Fibroblast of villous mesenchyme (primary cell): ENCODE measurements at regions not wholly inside any gene's neighbourhood (a gene's known extent, or its start where the extent isn't known, plus 50 kb on each side); places are given as distances from the start of the nearest gene placed in this dataset.

Source experiments
- DNase-seq: peaks from one replicate; pipeline ENCODE4 v3.0.0-alpha.2; 2010; ENCODE audit warnings: low read depth
- H3K4me3 ChIP-seq: 2 replicates; pipeline ENCODE4 v1.5.1; 2011; ENCODE audit warnings: low read depth, mild to moderate bottlenecking, low read length
- CTCF ChIP-seq: IDR thresholded peaks from 2 replicates; pipeline ENCODE4 v1.5.1; 2012; ENCODE audit warnings: low read depth, mild to moderate bottlenecking, low read length; ENCODE audit not compliant: insufficient read depth

- TF ChIP-seq CTCF = no peak
- no peak for DNase-seq
- no peak overlapping the region for H3K4me3 ChIP-seq
Observed at GRCh38 chr10:7098160-7098762, 312.6 kb downstream of the SFMBT2 start.

GRCh38 chr10:7094781-7095180, 316.1 kb downstream of the SFMBT2 start:
- no peak for DNase-seq
- no peak for TF ChIP-seq CTCF

GRCh38 chr10:7093368-7093767, 317.5 kb downstream of the SFMBT2 start:
- no peak for TF ChIP-seq CTCF
- H3K4me3 ChIP-seq = no peak overlapping the region
- DNase-seq = no peak

More at GRCh38 chr10:7094781-7095180, 316.1 kb downstream of the SFMBT2 start:
- H3K4me3 ChIP-seq = no peak overlapping the region

GRCh38 chr10:7092603-7093002, 318.2 kb downstream of the SFMBT2 start:
- DNase-seq = no peak
- no peak for TF ChIP-seq CTCF
- no peak overlapping the region for H3K4me3 ChIP-seq

GRCh38 chr10:7090529-7090928, 320.3 kb downstream of the SFMBT2 start:
- no peak overlapping the region for H3K4me3 ChIP-seq
- DNase-seq = peak; percentile 17
- no peak for TF ChIP-seq CTCF

- peak; percentile 15 for TF ChIP-seq CTCF
- H3K4me3 ChIP-seq = no peak overlapping the region
- DNase-seq = peak; percentile 65
Observed at GRCh38 chr10:7085913-7086589, 324.8 kb downstream of the SFMBT2 start.
